ENCODE measurements at regions not wholly inside any gene's neighbourhood (a gene's known extent, or its start where the extent isn't known, plus 50 kb on each side); places are given as distances from the start of the nearest gene placed in this dataset.

DNA sequence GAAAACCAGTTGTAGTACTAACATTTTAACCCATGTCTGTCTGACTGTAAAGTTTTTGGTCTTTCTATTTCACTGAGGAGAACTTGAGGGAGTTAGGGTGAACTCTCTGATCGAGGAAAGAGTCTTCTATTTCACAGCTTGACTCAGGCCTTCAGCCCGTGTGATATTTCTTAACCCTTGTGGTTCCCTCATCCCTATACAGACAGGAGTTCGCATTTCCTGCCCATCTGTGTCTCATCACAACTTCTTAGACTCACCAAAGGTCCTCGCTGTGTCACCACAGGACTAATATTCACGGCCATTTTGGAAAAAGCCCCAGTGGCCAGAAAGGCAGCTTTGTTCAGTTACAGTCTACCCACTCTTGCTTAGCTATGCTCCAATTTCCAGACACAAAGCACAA lies 172.8 kb downstream of the FAM181B start:
- TF ChIP-seq, protein P1, sequence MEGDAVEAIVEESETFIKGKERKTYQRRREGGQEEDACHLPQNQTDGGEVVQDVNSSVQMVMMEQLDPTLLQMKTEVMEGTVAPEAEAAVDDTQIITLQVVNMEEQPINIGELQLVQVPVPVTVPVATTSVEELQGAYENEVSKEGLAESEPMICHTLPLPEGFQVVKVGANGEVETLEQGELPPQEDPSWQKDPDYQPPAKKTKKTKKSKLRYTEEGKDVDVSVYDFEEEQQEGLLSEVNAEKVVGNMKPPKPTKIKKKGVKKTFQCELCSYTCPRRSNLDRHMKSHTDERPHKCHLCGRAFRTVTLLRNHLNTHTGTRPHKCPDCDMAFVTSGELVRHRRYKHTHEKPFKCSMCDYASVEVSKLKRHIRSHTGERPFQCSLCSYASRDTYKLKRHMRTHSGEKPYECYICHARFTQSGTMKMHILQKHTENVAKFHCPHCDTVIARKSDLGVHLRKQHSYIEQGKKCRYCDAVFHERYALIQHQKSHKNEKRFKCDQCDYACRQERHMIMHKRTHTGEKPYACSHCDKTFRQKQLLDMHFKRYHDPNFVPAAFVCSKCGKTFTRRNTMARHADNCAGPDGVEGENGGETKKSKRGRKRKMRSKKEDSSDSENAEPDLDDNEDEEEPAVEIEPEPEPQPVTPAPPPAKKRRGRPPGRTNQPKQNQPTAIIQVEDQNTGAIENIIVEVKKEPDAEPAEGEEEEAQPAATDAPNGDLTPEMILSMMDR (IDR thresholded peaks at IDR 0.05 in 2 of 3, conservative IDR thresholded peaks at IDR 0.05 in 1 of 3; ENCODE audit: control insufficient read depth in 2 of 3, extremely low read depth in 1 of 3, insufficient read depth in 1 of 3, low read depth in 3 of 3, low read length in 3 of 3): no peak
- no peak for TF ChIP-seq EP300 (IDR thresholded peaks at IDR 0.05; ENCODE audit: borderline replicate concordance in 1 of 2, control insufficient read depth in 1 of 2, low read depth in 2 of 2, low read length in 2 of 2)
- TF ChIP-seq, protein P2, sequence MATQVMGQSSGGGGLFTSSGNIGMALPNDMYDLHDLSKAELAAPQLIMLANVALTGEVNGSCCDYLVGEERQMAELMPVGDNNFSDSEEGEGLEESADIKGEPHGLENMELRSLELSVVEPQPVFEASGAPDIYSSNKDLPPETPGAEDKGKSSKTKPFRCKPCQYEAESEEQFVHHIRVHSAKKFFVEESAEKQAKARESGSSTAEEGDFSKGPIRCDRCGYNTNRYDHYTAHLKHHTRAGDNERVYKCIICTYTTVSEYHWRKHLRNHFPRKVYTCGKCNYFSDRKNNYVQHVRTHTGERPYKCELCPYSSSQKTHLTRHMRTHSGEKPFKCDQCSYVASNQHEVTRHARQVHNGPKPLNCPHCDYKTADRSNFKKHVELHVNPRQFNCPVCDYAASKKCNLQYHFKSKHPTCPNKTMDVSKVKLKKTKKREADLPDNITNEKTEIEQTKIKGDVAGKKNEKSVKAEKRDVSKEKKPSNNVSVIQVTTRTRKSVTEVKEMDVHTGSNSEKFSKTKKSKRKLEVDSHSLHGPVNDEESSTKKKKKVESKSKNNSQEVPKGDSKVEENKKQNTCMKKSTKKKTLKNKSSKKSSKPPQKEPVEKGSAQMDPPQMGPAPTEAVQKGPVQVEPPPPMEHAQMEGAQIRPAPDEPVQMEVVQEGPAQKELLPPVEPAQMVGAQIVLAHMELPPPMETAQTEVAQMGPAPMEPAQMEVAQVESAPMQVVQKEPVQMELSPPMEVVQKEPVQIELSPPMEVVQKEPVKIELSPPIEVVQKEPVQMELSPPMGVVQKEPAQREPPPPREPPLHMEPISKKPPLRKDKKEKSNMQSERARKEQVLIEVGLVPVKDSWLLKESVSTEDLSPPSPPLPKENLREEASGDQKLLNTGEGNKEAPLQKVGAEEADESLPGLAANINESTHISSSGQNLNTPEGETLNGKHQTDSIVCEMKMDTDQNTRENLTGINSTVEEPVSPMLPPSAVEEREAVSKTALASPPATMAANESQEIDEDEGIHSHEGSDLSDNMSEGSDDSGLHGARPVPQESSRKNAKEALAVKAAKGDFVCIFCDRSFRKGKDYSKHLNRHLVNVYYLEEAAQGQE (IDR thresholded peaks at IDR 0.05; ENCODE audit: low read depth, low read length): no peak
- TF ChIP-seq POLR2A (IDR thresholded peaks at IDR 0.05; ENCODE audit: low read depth, low read length): no peak
- no peak for TF ChIP-seq DPF2 (IDR thresholded peaks at IDR 0.05)
- TF ChIP-seq ZNF274 (IDR thresholded peaks at IDR 0.05; ENCODE audit: insufficient read depth, insufficient read length): no peak
- TF ChIP-seq, protein P3, sequence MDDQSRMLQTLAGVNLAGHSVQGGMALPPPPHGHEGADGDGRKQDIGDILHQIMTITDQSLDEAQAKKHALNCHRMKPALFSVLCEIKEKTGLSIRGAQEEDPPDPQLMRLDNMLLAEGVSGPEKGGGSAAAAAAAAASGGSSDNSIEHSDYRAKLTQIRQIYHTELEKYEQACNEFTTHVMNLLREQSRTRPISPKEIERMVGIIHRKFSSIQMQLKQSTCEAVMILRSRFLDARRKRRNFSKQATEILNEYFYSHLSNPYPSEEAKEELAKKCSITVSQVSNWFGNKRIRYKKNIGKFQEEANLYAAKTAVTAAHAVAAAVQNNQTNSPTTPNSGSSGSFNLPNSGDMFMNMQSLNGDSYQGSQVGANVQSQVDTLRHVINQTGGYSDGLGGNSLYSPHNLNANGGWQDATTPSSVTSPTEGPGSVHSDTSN (IDR thresholded peaks at IDR 0.05; ENCODE audit: insufficient replicate concordance, low read depth, low read length): no peak
- TF ChIP-seq GABPA (IDR thresholded peaks at IDR 0.05; ENCODE audit: low read depth): no peak
- TF ChIP-seq SIN3A (IDR thresholded peaks at IDR 0.05; ENCODE audit: low read depth, low read length): no peak
- no peak for TF ChIP-seq POLR2AphosphoS2 (IDR thresholded peaks at IDR 0.05; ENCODE audit: low read depth, low read length)
- TF ChIP-seq RFX5 (IDR thresholded peaks at IDR 0.05; ENCODE audit: low read depth, low read length): no peak
